ENCODE measurements at regions not wholly inside any gene's neighbourhood (a gene's known extent, or its start where the extent isn't known, plus 50 kb on each side); places are given as distances from the start of the nearest gene placed in this dataset.

GRCh38 chr2:161044095-161044865 is 115.9 kb upstream of the TANK start:
- TF ChIP-seq CTCF (IDR thresholded peaks at IDR 0.05; ENCODE audit: low read length, missing control alignments) = no peak
- peak; percentile 31 for DNase-seq (ENCODE audit: low read depth)
- no peak overlapping the region for H3K4me3 ChIP-seq (replicated peaks; ENCODE audit: low read depth, low read length)

GRCh38 chr2:161044921-161045320 is 115.3 kb upstream of the TANK start:
- no peak overlapping the region for H3K4me3 ChIP-seq (replicated peaks; ENCODE audit: low read depth, low read length)
- TF ChIP-seq CTCF (IDR thresholded peaks at IDR 0.05; ENCODE audit: low read length, missing control alignments) = no peak
- no peak for DNase-seq (ENCODE audit: low read depth)

- no peak for DNase-seq (ENCODE audit: low read depth)
- TF ChIP-seq CTCF (IDR thresholded peaks at IDR 0.05; ENCODE audit: low read length, missing control alignments) = no peak
- H3K4me3 ChIP-seq (replicated peaks; ENCODE audit: low read depth, low read length) = no peak overlapping the region
Measured at GRCh38 chr2:161045726-161046125, 114.5 kb upstream of the TANK start.

GRCh38 chr2:161046876-161047275 is 113.4 kb upstream of the TANK start:
- no peak for DNase-seq (ENCODE audit: low read depth)
- no peak for TF ChIP-seq CTCF (IDR thresholded peaks at IDR 0.05; ENCODE audit: low read length, missing control alignments)
- no peak overlapping the region for H3K4me3 ChIP-seq (replicated peaks; ENCODE audit: low read depth, low read length)

- no peak for TF ChIP-seq CTCF (IDR thresholded peaks at IDR 0.05; ENCODE audit: low read length, missing control alignments)
- H3K4me3 ChIP-seq (replicated peaks; ENCODE audit: low read depth, low read length) = no peak overlapping the region
- no peak for DNase-seq (ENCODE audit: low read depth)
Measured at GRCh38 chr2:161048317-161048716, 111.9 kb upstream of the TANK start.

- H3K4me3 ChIP-seq (replicated peaks; ENCODE audit: low read depth, low read length) = no peak overlapping the region
- TF ChIP-seq CTCF (IDR thresholded peaks at IDR 0.05; ENCODE audit: low read length, missing control alignments) = no peak
- no peak for DNase-seq (ENCODE audit: low read depth)
Measured at GRCh38 chr2:161049559-161049958, 110.7 kb upstream of the TANK start.

GRCh38 chr2:161052214-161052613 is 108.0 kb upstream of the TANK start:
- TF ChIP-seq CTCF (IDR thresholded peaks at IDR 0.05; ENCODE audit: low read length, missing control alignments) = no peak
- DNase-seq (ENCODE audit: low read depth) = no peak
- H3K4me3 ChIP-seq (replicated peaks; ENCODE audit: low read depth, low read length) = no peak overlapping the region

All from fibroblast of pulmonary artery (primary cell).